ENCODE measurements at regions not wholly inside any gene's neighbourhood (a gene's known extent, or its start where the extent isn't known, plus 50 kb on each side); places are given as distances from the start of the nearest gene placed in this dataset.

- TF ChIP-seq CTCF (IDR thresholded peaks at IDR 0.05) (no peak), POLR2AphosphoS5 (IDR thresholded peaks at IDR 0.05) (no peak)
Measured at GRCh38 chr2:222794585-222795449, 66.0 kb upstream of the ACSL3 start.

All from sigmoid colon (tissue), 4 donors.